Retinal pigment epithelial cell (primary cell): ENCODE measurements at regions not wholly inside any gene's neighbourhood (a gene's known extent, or its start where the extent isn't known, plus 50 kb on each side); places are given as distances from the start of the nearest gene placed in this dataset.
A peak's percentile ranks its signal among the peaks of the same experiment; 100 is the strongest.

Source experiments
- DNase-seq: peaks from one replicate; pipeline ENCODE4 v3.0.0-alpha.2; 2010; ENCODE audit warnings: low read depth
- H3K4me3 ChIP-seq: 2 replicates; pipeline ENCODE4 v1.5.1; 2011; ENCODE audit warnings: mild to moderate bottlenecking, low read length, control low read depth, moderate library complexity
- TF ChIP-seq, protein P1 (sequence below): conservative IDR thresholded peaks from 2 replicates; pipeline ENCODE4 v1.5.1; 2011; ENCODE audit warnings: low read depth, low read length, control low read depth, inconsistent platforms

DNA sequence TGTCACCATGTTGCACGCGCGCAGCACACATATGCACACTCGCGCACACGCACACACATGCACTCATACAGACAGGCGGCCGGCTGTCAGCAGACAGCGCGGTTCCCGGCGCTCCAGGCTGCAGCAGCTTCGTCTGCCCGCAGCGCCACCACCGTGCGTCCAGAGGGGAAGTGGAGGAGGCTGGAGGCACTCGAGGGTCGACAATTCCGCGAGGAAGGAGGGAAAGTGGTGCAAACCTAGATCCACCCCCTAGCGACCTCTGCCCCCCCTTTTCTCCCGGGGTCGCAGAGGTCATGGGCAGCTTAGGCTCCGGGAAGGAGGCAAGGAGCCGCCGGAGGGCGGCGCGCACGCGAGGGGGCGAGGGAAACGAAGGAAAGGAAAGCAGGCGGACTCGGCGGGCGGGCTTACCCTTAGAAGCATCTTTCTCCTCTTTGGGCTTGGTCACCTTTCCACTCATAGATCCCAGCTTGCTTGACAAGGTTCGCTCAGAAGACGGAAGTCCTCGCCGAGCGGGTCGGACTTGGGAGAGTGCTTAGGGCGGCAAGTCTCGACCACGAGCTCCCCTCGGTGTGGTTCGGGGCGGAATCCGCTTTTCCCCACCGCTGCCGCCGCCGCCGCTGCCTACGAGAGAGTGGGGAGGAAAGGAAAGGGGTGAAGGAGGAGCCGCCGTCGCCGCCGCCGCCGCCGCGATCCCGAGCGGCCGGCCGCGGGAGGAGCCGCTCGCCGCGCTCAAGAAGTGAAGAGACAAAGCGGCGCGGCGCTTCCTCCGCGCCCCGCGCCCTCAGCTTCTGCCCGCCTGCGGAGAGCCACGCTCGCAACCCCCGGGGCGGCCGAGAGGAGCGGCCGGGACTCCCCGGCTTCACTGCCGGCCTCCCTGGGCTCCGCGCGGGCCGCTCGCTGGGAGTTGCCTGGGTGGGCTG, 326.6 kb upstream of the F9 start:
- no peak for DNase-seq
- TF ChIP-seq, protein P1, sequence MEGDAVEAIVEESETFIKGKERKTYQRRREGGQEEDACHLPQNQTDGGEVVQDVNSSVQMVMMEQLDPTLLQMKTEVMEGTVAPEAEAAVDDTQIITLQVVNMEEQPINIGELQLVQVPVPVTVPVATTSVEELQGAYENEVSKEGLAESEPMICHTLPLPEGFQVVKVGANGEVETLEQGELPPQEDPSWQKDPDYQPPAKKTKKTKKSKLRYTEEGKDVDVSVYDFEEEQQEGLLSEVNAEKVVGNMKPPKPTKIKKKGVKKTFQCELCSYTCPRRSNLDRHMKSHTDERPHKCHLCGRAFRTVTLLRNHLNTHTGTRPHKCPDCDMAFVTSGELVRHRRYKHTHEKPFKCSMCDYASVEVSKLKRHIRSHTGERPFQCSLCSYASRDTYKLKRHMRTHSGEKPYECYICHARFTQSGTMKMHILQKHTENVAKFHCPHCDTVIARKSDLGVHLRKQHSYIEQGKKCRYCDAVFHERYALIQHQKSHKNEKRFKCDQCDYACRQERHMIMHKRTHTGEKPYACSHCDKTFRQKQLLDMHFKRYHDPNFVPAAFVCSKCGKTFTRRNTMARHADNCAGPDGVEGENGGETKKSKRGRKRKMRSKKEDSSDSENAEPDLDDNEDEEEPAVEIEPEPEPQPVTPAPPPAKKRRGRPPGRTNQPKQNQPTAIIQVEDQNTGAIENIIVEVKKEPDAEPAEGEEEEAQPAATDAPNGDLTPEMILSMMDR: no peak
- H3K4me3 ChIP-seq: peak overlapping the region; percentile 40

DNA sequence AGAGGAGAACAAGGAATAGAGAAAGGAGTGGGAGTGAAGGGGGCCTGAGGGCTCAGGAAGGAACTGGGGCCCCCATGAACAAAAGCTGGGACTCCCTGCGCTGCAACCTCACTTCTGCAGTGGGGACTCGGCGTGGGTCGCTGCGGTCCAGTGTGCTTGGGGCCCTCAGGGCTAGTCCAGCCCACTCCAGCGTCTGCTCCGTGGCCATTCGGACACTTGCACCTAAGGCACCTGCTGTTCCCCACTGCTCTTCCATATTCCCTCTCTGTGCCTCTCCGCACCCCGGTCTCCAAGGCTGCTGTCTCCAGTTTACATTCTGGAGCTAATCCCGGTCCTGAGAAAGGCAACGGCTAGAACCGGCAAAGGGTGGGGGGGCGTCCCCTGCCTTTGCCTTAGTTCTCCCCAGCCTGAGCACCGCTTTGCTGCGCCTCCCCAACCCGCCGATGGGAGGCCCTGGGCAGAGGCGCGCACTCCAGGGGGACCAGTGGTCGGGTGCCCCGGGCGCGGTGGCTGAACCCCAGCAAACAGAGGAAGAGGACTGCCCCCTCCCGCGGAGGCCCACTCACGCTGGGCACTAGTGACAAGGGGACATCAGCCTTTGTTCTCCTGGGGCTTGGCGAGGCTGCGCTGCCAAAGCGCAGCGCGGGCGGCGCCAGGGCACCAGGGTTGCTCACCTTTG, 327.7 kb upstream of the F9 start:
- TF ChIP-seq, protein P1: no peak
- no peak overlapping the region for H3K4me3 ChIP-seq
- DNase-seq: no peak

DNA sequence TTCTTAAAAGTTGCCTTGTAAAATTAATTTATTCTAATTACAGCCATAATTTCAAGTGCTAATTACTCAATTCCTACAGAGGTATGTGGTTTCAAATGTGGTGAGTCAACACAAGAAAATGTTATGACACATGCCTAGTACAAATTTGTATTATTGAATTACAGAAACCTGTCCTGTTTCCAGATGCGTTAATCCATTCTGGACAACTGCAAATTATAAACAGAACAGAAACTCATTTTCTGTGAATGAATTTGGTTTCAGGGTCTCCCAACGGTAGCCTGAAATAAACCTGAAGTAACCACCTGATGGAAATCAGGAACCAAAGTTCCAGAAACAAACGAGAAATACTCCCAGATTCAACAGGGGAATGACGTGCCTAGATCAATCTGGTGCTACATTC, 328.6 kb upstream of the F9 start:
- no peak for DNase-seq
- TF ChIP-seq, protein P1: no peak
- no peak overlapping the region for H3K4me3 ChIP-seq

DNA sequence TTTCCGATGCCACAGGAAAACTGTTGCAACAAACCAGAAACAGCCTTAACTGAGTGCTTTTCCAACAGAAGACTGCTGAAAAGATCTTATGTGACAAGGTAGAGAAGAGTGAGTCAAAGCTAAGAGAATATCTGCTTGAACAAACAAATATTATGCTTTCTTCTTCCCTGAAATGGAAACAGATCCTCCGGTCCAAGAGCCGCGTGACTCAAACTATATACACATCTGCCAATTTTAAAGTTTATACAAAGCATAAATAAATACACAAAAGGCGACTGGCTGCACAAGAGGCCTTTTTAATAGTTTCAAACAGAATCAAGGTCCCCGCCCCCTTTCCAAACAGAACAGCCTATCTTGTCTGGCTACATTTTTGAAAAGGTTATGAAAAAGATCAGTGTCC, 329.7 kb upstream of the F9 start:
- no peak for DNase-seq
- H3K4me3 ChIP-seq: no peak overlapping the region
- TF ChIP-seq, protein P1: no peak

DNA sequence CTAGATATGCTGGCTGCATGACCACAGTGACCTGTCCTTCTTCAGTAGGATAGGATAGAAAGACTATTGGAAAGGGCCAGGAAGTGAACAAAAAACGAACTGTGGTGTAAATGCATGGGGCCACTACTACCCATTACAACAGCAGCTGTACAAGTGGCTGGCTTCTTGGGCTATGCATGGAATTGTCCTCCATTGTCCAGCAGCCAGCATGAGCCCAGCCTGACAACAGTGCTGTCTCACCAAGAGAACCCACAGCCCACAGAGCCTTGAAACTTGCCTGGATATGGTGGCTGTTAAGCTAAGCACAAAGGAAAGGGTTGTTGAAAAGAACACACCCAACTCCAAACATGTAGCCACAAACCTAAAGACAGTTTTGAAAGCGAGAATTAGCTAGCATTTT, 330.2 kb upstream of the F9 start:
- no peak for DNase-seq
- TF ChIP-seq, protein P1: no peak
- H3K4me3 ChIP-seq: no peak overlapping the region

DNA sequence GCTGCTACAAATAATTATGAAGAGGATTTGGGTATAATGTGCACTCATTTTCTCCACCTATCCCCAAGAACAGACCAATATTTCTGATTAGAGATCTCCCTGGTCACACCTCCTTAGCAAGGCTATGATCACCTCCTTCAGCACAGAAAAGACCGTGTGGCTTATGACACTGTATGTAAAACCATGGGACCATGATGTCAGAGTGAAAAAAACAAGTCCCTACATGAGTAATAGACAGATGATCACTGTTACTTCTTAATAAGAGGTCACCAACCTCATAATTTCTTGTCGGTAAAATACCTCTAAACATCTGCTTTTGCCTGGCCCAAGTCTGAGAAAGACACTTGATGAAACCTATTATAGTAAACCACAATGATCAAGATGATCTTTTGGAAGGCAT, 330.6 kb upstream of the F9 start:
- TF ChIP-seq, protein P1: no peak
- no peak for DNase-seq
- H3K4me3 ChIP-seq: no peak overlapping the region
